Mesothelial cell of epicardium (in vitro differentiated cells): ENCODE measurements at regions not wholly inside any gene's neighbourhood (a gene's known extent, or its start where the extent isn't known, plus 50 kb on each side); places are given as distances from the start of the nearest gene placed in this dataset.
"Not testable (repeated sequence)": the region's sequence is repeated elsewhere in the genome, so short reads cannot be mapped to it uniquely, and the experiment has no call there.

Experiments
- DNase-seq, 2 experiments: peaks; one replicate each; pipeline ENCODE4 v3.0.0; 2021; ENCODE audit warnings: low spot score in 2 of 2; ENCODE audit not compliant: unreplicated experiment in 2 of 2
- H3K27ac Mint-ChIP-seq: 2 replicates; pipeline ENCODE4 v1.8.0; 2021; ENCODE audit warnings: mixed read lengths
- H3K27me3 Mint-ChIP-seq: 2 replicates; pipeline ENCODE4 v1.8.0; 2021; ENCODE audit warnings: low read depth, mixed read lengths
- H3K36me3 Mint-ChIP-seq: 2 replicates; pipeline ENCODE4 v1.8.0; 2021; ENCODE audit warnings: mixed read lengths
- H3K4me1 Mint-ChIP-seq: 2 replicates; pipeline ENCODE4 v1.8.0; 2021; ENCODE audit warnings: mixed read lengths
- H3K4me3 Mint-ChIP-seq: 2 replicates; pipeline ENCODE4 v1.8.0; 2021; ENCODE audit warnings: mild to moderate bottlenecking, moderate library complexity, mixed read lengths
- H3K9me3 Mint-ChIP-seq: 2 replicates; pipeline ENCODE4 v1.8.0; 2021; ENCODE audit warnings: mixed read lengths
- CTCF ChIP-seq: fragments of 200-600 bp; sonication (generic); IDR thresholded peaks from one replicate; pipeline ENCODE4 v1.5.0; 2021; ENCODE audit warnings: antibody characterized with exemption; ENCODE audit not compliant: unreplicated experiment

GRCh38 chr13:48818495-48819356 lies 157.0 kb upstream of the FNDC3A start:
- Mint-ChIP-seq H3K4me1 (peaks cover 17% of the 10 kb centered on the region), H3K27ac (no peak overlapping the region), H3K4me3 (no peak overlapping the region), H3K9me3 (no peaks in the 10 kb centered on the region), H3K27me3 (peaks cover 3% of the 10 kb centered on the region), H3K36me3 (no peaks in the 10 kb centered on the region)
- TF ChIP-seq CTCF, result no peak
- DNase-seq, result no peak

- no peak for TF ChIP-seq CTCF
- H3K36me3 Mint-ChIP-seq, result no peaks in the 10 kb centered on the region
Measured at GRCh38 chr13:48819376-48819775, 156.3 kb upstream of the FNDC3A start.

GRCh38 chr13:48819899-48820298 lies 155.8 kb upstream of the FNDC3A start:
- Mint-ChIP-seq H3K9me3 (no peaks in the 10 kb centered on the region), H3K4me3 (no peak overlapping the region), H3K36me3 (no peaks in the 10 kb centered on the region), H3K4me1 (peaks cover 17% of the 10 kb centered on the region), H3K27me3 (peaks cover 3% of the 10 kb centered on the region), H3K27ac (no peak overlapping the region)
- TF ChIP-seq CTCF, result no peak
- DNase-seq, result no peak

More at GRCh38 chr13:48819376-48819775, 156.3 kb upstream of the FNDC3A start:
- DNase-seq, result no peak
- Mint-ChIP-seq H3K27me3 (peaks cover 3% of the 10 kb centered on the region), H3K27ac (no peak overlapping the region), H3K9me3 (no peaks in the 10 kb centered on the region), H3K4me1 (peaks cover 17% of the 10 kb centered on the region), H3K4me3 (no peak overlapping the region)

GRCh38 chr13:48823526-48823925 lies 152.2 kb upstream of the FNDC3A start:
- H3K27ac Mint-ChIP-seq, DNase-seq, H3K36me3 Mint-ChIP-seq, H3K27me3 Mint-ChIP-seq, H3K4me1 Mint-ChIP-seq, H3K4me3 Mint-ChIP-seq: not testable (repeated sequence)
- H3K9me3 Mint-ChIP-seq, result peaks cover 15% of the 10 kb centered on the region

- Mint-ChIP-seq H3K36me3 (no peaks in the 10 kb centered on the region), H3K4me1 (peaks cover 19% of the 10 kb centered on the region), H3K9me3 (peaks cover 15% of the 10 kb centered on the region), H3K27ac (no peak overlapping the region), H3K4me3 (no peak overlapping the region), H3K27me3 (peaks cover 3% of the 10 kb centered on the region)
- no peak for DNase-seq
- no peak for TF ChIP-seq CTCF
Measured at GRCh38 chr13:48826039-48826438, 149.7 kb upstream of the FNDC3A start.

- not testable (repeated sequence) for H3K36me3 Mint-ChIP-seq, H3K4me3 Mint-ChIP-seq, H3K27me3 Mint-ChIP-seq, DNase-seq, H3K27ac Mint-ChIP-seq
- Mint-ChIP-seq H3K9me3 (peaks cover 23% of the 10 kb centered on the region), H3K4me1 (peaks cover 19% of the 10 kb centered on the region)
Measured at GRCh38 chr13:48826922-48827454, 148.7 kb upstream of the FNDC3A start.
